ENCODE measurements at regions not wholly inside any gene's neighbourhood (a gene's known extent, or its start where the extent isn't known, plus 50 kb on each side); places are given as distances from the start of the nearest gene placed in this dataset.

DNA sequence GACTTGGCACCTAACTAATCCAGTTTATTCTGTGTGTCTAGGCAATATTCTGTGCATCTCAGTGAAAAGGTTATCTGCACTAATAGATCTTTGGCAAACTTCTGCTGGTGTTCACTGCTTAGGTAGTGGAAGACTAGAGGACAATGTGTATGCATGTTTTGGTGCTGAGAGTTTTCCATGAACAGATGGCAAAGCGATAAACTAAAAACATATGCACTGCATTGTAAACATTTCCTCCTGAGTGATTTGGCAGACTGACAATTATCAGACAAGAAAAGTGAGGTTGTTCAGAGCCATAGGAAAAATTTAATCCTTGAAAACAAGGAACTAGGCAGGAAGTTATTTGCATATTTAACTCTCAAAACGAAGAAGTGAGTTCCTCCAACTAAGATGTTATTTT is 400.4 kb downstream of the ATP23 start:
- H3K27ac ChIP-seq = no peak overlapping the region
- TF ChIP-seq CTCF (conservative IDR thresholded peaks at IDR 0.05) (no peak), ZFX (IDR thresholded peaks at IDR 0.05) (no peak)

- H3K27ac ChIP-seq = peak overlapping the region; percentile 65
- TF ChIP-seq ZFX (IDR thresholded peaks at IDR 0.05) (no peak), CTCF (conservative IDR thresholded peaks at IDR 0.05) (no peak)
Observed at GRCh38 chr12:58342736-58343135, 401.4 kb downstream of the ATP23 start.

GRCh38 chr12:58346032-58346632 is 404.8 kb downstream of the ATP23 start:
- no peak for TF ChIP-seq ZFX (IDR thresholded peaks at IDR 0.05)
- TF ChIP-seq CTCF (conservative IDR thresholded peaks at IDR 0.05) = peak; percentile 86
- H3K27ac ChIP-seq = no peak overlapping the region

DNA sequence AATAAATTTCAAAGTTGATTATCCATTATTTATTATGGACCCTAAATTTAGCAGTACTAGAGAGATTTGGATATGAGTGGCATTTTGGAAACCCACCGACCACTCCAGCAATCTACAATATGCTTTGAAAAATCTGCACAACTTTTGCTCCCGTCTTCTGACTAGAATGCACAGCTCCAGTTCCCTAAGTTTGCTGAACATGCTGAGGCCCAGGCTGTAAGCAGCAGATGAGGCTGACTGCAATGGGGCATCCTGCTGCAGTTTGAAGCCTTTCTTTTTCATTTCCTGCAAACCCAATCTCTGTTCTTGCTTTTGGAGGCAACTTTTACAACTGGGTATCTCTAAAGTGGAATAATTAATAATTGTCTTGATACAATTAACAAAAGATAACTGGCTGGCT is 405.8 kb downstream of the ATP23 start:
- H3K27ac ChIP-seq = no peak overlapping the region
- TF ChIP-seq CTCF (conservative IDR thresholded peaks at IDR 0.05) (no peak), ZFX (IDR thresholded peaks at IDR 0.05) (no peak)

DNA sequence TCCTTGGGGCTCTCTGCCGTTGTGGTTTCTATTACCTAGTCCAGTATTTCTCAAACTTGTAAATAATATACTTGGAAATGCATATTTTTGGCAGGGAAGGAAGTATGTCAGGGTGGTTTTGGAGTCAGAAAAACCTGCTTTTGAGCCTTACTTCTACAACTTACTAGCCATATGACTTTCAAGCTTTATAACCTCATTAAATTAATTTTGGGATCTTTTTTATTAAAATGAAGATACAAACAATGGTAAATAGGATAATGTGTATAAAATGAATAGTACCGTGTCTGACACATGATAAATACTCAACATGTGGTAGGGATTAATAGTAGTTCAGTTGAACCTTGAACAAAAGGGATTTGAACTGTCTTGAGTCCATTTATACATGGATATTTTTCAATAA is 406.3 kb downstream of the ATP23 start:
- no peak for TF ChIP-seq ZFX (IDR thresholded peaks at IDR 0.05)
- TF ChIP-seq CTCF (conservative IDR thresholded peaks at IDR 0.05) = no peak
- H3K27ac ChIP-seq = no peak overlapping the region

DNA sequence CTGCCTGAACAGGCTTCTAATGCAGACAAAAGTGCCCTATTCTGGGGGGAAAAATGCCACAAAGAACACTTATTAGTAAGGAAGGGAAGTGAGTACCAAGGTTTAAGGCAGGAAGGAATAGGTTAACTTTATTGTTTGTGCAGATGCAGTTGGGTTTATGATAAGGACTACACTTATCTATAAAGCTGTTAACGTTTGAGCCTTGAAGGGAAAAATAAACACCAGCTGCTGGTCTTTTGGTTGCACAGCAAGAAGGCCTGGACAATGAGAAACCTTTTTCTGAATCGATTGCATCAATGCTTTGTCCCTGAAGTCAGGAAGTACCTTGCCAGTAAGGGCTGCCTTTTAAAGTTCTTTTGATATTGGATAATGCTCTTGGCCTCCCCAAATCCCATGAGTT is 407.8 kb downstream of the ATP23 start:
- TF ChIP-seq CTCF (conservative IDR thresholded peaks at IDR 0.05) (no peak), ZFX (IDR thresholded peaks at IDR 0.05) (no peak)

DNA sequence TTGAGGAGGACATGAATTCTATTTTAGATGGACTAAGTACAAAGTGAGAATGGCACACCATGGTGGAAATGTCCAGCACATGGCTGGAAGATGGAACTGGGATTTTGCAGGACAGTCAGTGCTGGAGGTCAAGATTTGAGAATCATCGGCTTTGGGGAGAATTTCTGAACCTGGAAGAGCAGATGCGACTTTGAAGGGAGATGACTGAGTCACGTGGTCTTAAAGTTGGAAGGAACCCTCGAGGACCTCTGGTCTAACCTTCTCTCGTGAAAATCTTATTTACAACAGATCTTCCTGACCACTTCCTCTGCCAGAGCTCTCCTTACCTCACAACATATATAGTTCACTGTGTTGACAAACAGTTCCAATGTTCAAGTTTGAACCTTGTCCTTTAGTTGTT is 415.4 kb downstream of the ATP23 start:
- H3K27ac ChIP-seq = no peak overlapping the region
- no peak for TF ChIP-seq ZFX (IDR thresholded peaks at IDR 0.05)
- no peak for TF ChIP-seq CTCF (conservative IDR thresholded peaks at IDR 0.05)

More for the DNA sequence above, 407.8 kb downstream of the ATP23 start:
- no peak overlapping the region for H3K27ac ChIP-seq

Data from C4-2B (cell line).